ENCODE measurements at regions not wholly inside any gene's neighbourhood (a gene's known extent, or its start where the extent isn't known, plus 50 kb on each side); places are given as distances from the start of the nearest gene placed in this dataset.

DNA sequence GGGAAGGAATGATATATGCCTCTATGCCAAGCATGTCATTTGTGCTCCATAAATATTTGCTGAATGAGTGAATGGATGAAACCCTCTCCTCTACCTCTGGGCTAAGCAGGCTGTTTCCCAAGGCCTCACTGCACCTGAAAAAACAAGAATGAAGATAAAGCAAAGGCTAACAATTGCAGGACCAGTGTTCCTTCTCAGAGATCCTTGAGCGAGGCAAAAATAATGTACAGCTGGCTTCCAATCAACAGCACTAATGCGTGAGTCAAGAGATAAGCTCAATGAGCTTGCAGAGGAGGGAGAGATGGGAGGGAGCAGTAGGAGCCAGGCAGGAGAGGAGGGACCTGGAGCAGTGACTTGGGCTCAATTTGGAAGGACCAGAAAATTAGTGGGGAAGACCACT, 144.5 kb upstream of the NFE2L3 start:
- ChIA-PET CTCF (interaction anchor here (0.7 to 1.1 kb wide), 2 partner anchors 17 to 185 kb away, joined by 3 to 7 read pairs; no protein-coding TSS in a partner anchor), POLR2A (no interaction called here)

GRCh38 chr7:26008428-26008827, 143.6 kb upstream of the NFE2L3 start:
- POLR2A ChIA-PET: no interaction called here
- CTCF ChIA-PET: interaction anchor here (0.6 to 1.1 kb wide), 2 partner anchors 13 to 18 kb away, joined by 3 read pairs; no protein-coding TSS in a partner anchor

- ChIA-PET CTCF (no interaction called here), POLR2A (no interaction called here)
Measured at GRCh38 chr7:26011039-26011696, 140.8 kb upstream of the NFE2L3 start.

- POLR2A ChIA-PET: no interaction called here
- CTCF ChIA-PET: no interaction called here
Measured at GRCh38 chr7:26013551-26014083, 138.4 kb upstream of the NFE2L3 start.

DNA sequence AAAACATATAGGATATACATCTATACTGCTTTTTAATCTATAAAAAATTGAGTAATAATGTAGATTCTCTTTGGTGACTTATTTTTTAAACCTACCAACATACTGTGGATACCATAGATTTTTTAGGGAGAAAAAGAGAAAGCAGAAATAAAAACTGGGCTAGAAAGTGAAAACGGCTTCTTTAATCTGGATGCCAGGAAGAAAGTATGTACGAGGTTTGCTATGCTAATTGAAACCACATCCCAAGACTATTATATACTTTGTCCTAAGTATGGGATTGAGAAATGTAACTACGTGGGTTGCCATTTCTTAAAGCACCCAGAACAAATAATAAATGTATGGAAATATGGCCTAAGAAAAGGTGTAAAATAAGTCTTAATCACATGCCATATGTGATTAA, 129.0 kb upstream of the NFE2L3 start:
- CTCF ChIA-PET: no interaction called here
- POLR2A ChIA-PET: no interaction called here

DNA sequence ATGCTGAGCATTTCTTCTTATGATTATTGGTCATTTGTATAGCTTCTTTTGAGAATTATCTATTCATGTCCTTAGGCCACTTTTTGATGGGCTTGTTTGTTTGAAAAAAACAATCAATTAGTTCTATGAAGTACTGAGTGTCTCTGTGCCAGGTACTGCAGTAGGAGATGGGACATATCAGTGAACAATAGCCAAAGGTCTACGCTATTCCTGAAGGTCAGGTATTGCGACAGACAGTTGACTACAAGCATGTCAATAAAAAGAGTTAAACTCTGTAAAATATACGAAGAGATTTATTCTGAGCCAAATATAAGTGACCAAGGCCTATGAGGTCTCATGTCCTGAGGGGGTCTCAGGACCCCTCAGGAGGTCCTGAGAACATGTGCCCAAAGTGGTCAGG, 122.1 kb upstream of the NFE2L3 start:
- CTCF ChIA-PET: no interaction called here
- POLR2A ChIA-PET: no interaction called here

DNA sequence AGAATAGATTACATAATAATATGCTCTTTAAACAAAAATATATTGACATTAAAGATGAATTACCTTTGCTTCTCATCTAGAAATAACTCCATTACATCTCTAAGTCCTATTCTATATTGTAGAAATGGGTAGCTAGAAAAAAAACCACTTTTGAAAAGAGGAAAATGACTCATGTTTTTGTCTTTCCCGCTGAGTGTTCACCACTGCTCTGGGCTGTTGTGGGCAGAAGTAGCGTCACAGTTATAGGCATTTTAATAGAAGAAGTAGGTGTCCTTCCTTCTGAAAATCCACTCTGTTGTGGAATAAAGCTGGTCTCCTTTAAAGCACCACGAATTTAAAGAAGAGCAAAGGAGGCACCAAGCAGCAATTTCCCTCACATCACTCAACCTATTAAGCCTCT, 117.6 kb upstream of the NFE2L3 start:
- ChIA-PET CTCF (no interaction called here), POLR2A (no interaction called here)

DNA sequence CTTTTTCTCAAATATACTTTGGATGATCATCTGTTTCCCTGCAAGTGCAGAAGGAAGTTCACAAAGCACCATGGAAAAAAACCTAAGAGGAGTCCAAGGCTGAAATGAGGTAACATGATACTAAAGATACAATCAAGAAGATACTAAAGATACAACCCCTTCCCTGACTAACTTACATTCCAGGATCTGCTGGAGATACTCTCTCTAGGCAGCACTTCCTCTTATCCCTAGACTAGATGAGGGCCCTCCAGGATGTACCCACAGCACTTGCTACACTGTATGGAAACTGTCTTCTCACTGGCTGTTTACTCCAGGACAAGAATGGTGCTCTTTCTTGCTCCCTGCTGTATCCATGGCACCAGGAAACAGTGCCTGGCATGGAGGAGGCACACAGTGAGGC, 116.4 kb upstream of the NFE2L3 start:
- CTCF ChIA-PET: no interaction called here
- POLR2A ChIA-PET: no interaction called here

DNA sequence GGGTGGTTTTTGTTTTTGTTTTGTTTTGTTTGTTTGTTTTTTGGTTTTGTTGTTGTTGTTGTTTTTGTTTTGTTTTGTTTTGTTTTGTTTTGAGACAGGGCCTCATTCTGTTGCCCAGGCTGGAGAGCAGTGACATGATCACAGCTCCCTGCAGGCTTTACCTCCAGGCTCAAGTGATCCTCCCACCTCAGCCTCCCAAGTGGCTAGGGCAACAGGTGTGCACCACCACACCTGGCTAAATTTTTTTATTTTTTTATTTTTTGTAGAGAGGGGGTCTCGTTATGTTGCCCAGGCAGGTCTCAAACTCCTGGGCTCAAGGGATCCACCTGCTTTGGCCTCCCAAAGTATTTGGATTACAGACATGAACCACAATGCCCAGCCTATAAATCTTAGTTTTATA, 115.9 kb upstream of the NFE2L3 start:
- ChIA-PET CTCF (no interaction called here), POLR2A (no interaction called here)

DNA sequence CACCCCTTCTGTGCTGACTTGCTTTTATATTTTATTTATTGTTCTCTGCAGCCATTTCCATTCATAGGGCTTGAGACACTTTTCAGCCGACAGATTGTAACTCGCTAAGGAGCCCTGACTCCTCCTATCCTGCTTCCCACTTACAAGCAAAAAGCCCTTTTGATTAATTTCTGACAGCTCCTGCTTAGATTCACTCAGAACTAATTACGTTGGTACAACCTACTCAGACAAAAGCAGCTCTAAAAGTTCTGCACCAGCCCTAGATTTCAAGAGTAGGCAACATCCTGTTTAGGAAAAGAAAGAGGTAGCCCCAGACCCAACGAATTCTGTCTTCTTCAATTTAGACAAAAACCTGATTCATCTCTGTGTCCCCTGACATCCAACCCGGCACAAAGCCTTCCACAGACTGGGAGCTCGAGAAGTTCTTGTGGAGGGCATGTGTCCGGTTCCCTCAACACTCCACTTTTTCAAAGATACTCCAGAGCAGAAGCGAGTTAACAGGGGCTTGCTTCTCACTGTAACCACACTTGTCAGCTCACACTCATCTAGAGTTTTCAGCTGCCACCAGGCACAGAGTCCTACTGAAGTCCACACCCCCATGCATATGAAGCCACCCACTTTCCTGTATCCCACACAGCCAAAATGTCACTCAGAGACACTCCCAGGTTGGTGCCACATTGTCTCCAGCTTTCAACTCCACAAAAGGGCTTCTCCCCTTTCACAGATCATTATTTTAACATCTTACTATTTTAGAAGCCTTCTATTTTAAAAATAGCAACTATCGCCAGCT, 113.6 kb upstream of the NFE2L3 start:
- CTCF ChIA-PET: interaction anchor here (1.0 kb wide), 1 partner anchor 9 kb away, joined by 4 read pairs; no protein-coding TSS in a partner anchor
- POLR2A ChIA-PET: no interaction called here

- ChIA-PET POLR2A (no interaction called here), CTCF (no interaction called here)
Measured at GRCh38 chr7:26040085-26040484, 111.9 kb upstream of the NFE2L3 start.

GRCh38 chr7:26042237-26042636, 109.8 kb upstream of the NFE2L3 start:
- CTCF ChIA-PET: no interaction called here
- POLR2A ChIA-PET: no interaction called here

GRCh38 chr7:26043801-26044200, 108.2 kb upstream of the NFE2L3 start:
- ChIA-PET CTCF (no interaction called here), POLR2A (no interaction called here)

DNA sequence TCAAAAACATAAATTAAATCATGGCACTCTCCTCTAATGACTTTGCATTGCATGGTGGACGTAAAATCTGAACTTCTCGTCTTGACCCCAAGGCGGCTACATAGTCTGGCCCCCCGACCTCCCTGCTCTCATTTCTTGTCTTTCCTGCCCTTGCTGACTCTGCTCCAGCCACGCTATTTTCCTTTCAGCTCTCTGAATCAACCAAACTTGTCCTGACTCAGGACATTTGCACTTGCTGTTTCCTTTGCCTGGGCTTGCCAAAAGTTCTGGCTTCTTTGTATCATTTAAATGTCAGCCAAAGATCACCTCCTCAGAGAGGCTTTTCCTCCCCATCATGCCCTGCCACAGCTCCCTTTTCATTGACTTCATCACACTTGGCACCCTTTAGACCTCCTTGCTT, 107.7 kb upstream of the NFE2L3 start:
- CTCF ChIA-PET: no interaction called here

DNA sequence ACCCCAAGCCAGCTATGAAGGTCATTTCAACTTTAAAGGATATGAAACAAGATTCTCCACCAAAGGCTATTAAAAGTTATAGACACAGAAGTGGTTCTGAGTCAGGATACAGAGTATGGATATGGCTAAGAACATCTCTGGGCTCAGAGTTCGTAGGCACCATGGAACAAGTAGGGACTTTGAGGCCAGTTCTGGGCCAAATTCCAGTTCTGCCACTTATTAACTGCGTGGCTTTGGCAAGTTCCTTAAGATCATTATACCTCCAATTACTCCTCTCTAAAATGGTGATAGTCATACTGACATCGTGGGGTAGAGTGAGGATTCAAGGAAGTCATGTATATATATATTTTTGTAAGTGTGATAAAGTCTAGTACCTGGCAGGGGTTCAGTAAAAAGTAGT, 105.8 kb upstream of the NFE2L3 start:
- POLR2A ChIA-PET: no interaction called here
- CTCF ChIA-PET: no interaction called here

More for the DNA sequence above, 107.7 kb upstream of the NFE2L3 start:
- POLR2A ChIA-PET: no interaction called here

GRCh38 chr7:26046878-26047277, 105.1 kb upstream of the NFE2L3 start:
- ChIA-PET CTCF (no interaction called here), POLR2A (no interaction called here)

DNA sequence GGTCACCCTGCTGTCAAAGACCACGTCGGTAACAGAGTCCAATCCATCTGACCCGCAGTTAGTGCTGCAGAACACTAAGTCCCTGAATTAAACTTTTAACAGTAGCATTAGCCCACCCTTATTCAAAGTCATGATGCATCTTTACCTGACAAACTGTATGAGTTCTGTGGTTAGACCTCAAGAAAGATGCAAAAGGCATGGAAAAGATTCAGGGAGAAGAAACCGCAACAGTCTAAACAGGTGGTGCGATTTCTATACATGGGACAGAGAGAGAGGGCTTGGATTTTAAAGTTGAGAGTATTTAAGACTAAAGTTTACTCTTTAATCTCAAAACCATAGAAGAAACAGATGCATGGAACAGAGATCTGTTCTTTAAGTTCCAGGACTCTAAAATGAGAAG, 103.3 kb upstream of the NFE2L3 start:
- CTCF ChIA-PET: interaction anchor here (2.1 kb wide), 1 partner anchor 155 kb away, joined by 7 read pairs; no protein-coding TSS in a partner anchor
- POLR2A ChIA-PET: no interaction called here

DNA sequence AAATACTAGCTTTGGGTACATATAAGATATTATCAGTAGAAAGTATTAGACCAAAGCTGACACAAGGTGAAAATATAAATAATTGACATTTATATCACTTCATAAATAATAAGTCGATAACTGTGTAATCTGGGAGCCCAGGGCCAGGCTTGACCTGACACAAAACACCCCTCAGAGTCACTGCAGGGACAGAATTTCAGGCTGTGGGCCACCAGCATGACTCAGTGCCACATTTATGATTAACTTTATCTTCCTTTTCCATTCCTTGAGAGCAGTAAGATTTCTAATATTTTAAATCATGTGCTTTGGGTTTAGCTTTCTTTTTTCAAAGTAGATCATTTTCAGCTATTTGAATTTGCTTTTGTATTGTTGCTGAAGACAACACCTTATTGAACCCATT, 102.9 kb upstream of the NFE2L3 start:
- ChIA-PET CTCF (interaction anchor here (2.1 kb wide), 1 partner anchor 156 kb away, joined by 7 read pairs; no protein-coding TSS in a partner anchor), POLR2A (no interaction called here)

DNA sequence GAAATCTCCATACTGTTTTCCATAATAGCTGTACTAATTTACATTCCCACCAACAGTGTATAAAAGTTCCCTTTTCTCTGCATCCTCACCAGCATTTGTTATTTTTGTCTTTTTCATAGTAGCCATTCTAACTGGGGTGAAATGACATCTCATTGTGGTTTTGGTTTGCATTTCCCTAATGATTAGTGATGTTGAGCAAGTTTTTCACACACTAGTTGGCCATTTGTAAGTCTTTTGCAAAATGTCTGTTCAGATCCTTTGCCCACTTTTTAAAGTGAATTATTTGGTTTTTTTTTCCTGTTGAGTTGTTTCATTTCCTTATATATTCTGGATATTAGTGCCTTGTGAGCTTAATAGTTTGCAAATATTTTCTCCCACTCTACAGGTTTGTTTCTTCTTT, 101.0 kb upstream of the NFE2L3 start:
- CTCF ChIA-PET: no interaction called here
- POLR2A ChIA-PET: no interaction called here

GRCh38 chr7:26052706-26053105, 99.3 kb upstream of the NFE2L3 start:
- POLR2A ChIA-PET: no interaction called here
- CTCF ChIA-PET: no interaction called here

GRCh38 chr7:26054386-26054785, 97.6 kb upstream of the NFE2L3 start:
- ChIA-PET CTCF (interaction anchor here (1.2 kb wide), 1 partner anchor 162 kb away, joined by 3 read pairs; no protein-coding TSS in a partner anchor), POLR2A (no interaction called here)

Measured in activated CD8-positive, alpha-beta memory T cell treated with anti-CD3 and anti-CD28 coated beads for 36 hours (primary cell).